ENCODE measurements at regions not wholly inside any gene's neighbourhood (a gene's known extent, or its start where the extent isn't known, plus 50 kb on each side); places are given as distances from the start of the nearest gene placed in this dataset.
A peak's percentile ranks its signal among the peaks of the same experiment; 100 is the strongest.
"Not testable (repeated sequence)": the region's sequence is repeated elsewhere in the genome, so short reads cannot be mapped to it uniquely, and the experiment has no call there.

- DNase-seq, result peak; percentile 69
These were observed 604.7 kb downstream of the PTPRC start for GRCh38 chr1:199243423-199244061.

- no peak for DNase-seq
These were observed 607.1 kb downstream of the PTPRC start for GRCh38 chr1:199245946-199246345.

- DNase-seq, result no peak
These were observed 607.9 kb downstream of the PTPRC start for GRCh38 chr1:199246716-199247115.

- no peak for DNase-seq
These were observed 609.1 kb downstream of the PTPRC start for GRCh38 chr1:199247891-199248290.

GRCh38 chr1:199254040-199254439 is 615.2 kb downstream of the PTPRC start:
- DNase-seq, result not testable (repeated sequence)

- DNase-seq, result no peak
These were observed 622.5 kb downstream of the PTPRC start for GRCh38 chr1:199261328-199261727.

GRCh38 chr1:199264283-199264682 is 625.4 kb downstream of the PTPRC start:
- no peak for DNase-seq

- no peak for DNase-seq
These were observed 626.1 kb downstream of the PTPRC start for GRCh38 chr1:199264911-199265310.

GRCh38 chr1:199265319-199265718 is 626.5 kb downstream of the PTPRC start:
- no peak for DNase-seq

GRCh38 chr1:199269241-199269640 is 630.4 kb downstream of the PTPRC start:
- DNase-seq, result no peak

GRCh38 chr1:199272139-199272544 is 633.3 kb downstream of the PTPRC start:
- no peak for DNase-seq

- no peak for DNase-seq
These were observed 633.8 kb downstream of the PTPRC start for GRCh38 chr1:199272628-199273086.

GRCh38 chr1:199273837-199274379 is 635.1 kb downstream of the PTPRC start:
- DNase-seq, result no peak

- no peak for DNase-seq
These were observed 640.2 kb downstream of the PTPRC start for GRCh38 chr1:199279067-199279466.

GRCh38 chr1:199279872-199280645 is 641.2 kb downstream of the PTPRC start:
- DNase-seq, result no peak

GRCh38 chr1:199282751-199283305 is 644.0 kb downstream of the PTPRC start:
- DNase-seq, result no peak

GRCh38 chr1:199283794-199284193 is 645.0 kb downstream of the PTPRC start:
- no peak for DNase-seq

GRCh38 chr1:199287206-199287605 is 648.4 kb downstream of the PTPRC start:
- DNase-seq, result no peak

- DNase-seq, result no peak
These were observed 648.8 kb downstream of the PTPRC start for GRCh38 chr1:199287647-199288046.

- DNase-seq, result no peak
These were observed 651.3 kb downstream of the PTPRC start for GRCh38 chr1:199290186-199290585.

- no peak for DNase-seq
These were observed 652.3 kb downstream of the PTPRC start for GRCh38 chr1:199291022-199291740.

GRCh38 chr1:199292896-199293295 is 654.1 kb downstream of the PTPRC start:
- DNase-seq, result no peak

- no peak for DNase-seq
These were observed 656.3 kb downstream of the PTPRC start for GRCh38 chr1:199295107-199295506.
